Inferior parietal cortex (tissue), 1 donor: ENCODE measurements at regions not wholly inside any gene's neighbourhood (a gene's known extent, or its start where the extent isn't known, plus 50 kb on each side); places are given as distances from the start of the nearest gene placed in this dataset.
"Not testable (repeated sequence)": the region's sequence is repeated elsewhere in the genome, so short reads cannot be mapped to it uniquely, and the experiment has no call there.

Source experiments
- DNase-seq: peaks from one replicate; pipeline ENCODE4 v3.0.0-alpha.2; 2016; ENCODE audit errors: extremely low spot score

GRCh38 chr4:79217025-79217424 is 108.8 kb downstream of the NAA11 start:
- no peak for DNase-seq

DNA sequence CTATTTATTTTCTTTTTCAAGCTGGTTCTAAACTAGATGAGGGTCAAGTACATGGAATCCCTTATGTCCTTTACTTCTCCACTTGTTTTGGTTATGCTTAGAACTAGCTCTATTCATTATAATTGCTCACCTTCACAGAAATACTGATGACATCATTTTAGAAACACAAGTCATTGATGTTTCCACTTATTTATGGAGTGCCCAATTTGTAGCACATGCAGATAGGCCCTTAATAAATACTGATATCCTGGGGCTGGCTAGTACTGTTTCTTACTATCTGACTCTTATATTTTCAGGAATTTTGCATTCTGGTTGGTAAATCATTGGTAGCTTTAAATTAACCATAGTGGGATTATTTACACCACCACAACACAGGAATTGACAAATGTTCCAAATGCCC is 112.2 kb downstream of the NAA11 start:
- DNase-seq = no peak

GRCh38 chr4:79213010-79213409 is 112.9 kb downstream of the NAA11 start:
- no peak for DNase-seq

DNA sequence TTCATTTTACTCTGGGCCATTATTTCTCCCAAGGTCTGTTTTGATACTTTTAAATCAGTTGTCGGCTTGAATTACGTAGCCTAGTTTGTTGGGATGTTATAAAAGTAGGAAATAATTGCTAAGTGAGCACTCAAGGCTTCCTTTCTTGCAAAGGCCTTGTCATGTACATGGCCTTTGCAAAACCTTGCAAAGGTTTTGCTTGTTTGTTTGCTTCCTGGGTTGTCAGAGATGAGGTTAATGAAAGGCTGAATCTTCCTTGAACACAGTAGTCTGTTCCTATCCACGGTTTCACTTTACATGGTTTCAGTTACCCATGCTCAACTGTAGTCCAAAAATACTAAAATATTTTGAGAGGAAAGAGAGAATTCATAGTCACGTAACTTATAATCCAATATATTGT is 113.5 kb downstream of the NAA11 start:
- no peak for DNase-seq

GRCh38 chr4:79211490-79211889 is 114.4 kb downstream of the NAA11 start:
- DNase-seq = peak; percentile 35

- DNase-seq = no peak
Measured at GRCh38 chr4:79210636-79211049, 115.2 kb downstream of the NAA11 start.

DNA sequence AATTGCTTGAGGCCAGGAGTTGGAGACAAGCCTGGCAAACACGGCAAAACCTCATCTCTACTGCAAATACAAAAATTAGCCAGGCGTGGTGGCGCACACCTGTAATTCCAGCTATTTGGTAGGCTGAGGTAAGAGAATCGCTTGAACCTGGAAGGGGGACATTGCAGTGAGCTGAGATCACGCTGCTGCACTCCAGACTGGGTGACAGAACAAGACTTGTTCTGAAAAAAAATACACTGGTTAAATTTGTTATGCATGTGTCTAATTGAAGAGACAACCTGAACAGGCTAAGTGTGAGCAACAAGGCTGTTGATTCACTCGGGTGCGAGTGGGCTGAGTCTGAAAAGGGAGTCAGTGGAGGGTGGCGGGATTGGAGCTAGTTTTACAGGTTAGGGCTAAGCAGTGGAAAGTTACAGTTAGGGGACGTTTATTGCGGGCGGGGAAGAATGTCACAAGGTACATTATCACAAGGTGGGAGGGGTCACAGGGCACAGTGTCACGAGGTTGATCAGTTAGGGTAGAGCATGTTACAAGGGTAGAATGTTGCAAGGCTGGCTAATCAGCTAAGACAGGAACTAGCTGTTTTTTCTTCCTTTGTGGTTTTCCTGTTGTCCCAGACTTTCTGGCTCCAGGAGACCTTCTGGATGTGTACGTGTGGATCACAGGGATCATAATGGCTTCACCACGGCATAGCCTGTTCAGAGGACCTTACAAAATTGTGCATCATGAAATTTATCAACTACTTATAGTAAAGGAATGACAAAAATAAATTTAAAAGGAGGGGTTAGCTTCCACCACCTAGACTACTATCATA is 115.8 kb downstream of the NAA11 start:
- peak; percentile 47 for DNase-seq

GRCh38 chr4:79209081-79209480 is 116.8 kb downstream of the NAA11 start:
- no peak for DNase-seq

DNA sequence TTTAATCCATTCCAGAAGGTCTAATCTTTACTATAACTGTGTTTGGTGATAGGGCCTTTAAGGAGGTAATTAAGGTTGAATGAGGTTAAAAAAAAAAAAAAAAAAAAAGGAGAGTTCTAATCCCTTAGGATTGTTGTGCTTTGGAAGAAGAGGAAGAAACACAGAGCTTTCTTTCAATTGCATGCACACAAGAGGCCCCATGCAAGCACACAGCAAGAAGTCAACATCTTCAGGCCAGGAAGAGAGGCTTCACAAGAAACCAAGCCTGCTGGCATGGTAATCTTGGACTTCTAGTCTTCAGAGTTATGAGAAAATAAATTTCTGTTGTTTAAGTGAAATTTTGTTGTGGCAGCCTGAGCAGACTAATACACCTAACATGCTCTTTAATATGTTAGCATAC is 118.6 kb downstream of the NAA11 start:
- no peak for DNase-seq

DNA sequence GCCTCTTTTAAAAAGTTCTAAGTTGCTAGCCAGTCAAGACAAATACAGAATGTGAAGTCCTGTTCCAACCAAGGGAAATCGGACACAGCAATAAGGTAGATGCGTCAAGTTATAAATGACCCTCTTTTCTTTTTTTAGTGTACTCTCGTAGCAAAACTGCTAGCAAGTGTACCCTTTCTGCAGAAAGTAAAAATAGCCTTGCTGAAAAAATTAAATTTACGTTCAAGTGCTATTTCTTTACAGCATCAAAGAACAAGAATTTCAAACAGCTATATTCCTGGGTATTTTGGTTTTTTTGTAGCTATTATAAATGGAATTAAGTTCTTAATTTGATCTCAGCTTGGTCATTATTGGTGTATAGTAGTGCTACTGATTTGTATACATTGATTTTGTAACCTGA is 119.2 kb downstream of the NAA11 start:
- no peak for DNase-seq

GRCh38 chr4:79205121-79205520 is 120.7 kb downstream of the NAA11 start:
- DNase-seq = no peak

GRCh38 chr4:79201971-79202370 is 123.9 kb downstream of the NAA11 start:
- DNase-seq = no peak

GRCh38 chr4:79199743-79200142 is 126.1 kb downstream of the NAA11 start:
- DNase-seq = no peak

GRCh38 chr4:79198951-79199587 is 126.8 kb downstream of the NAA11 start:
- DNase-seq = peak; percentile 20

DNA sequence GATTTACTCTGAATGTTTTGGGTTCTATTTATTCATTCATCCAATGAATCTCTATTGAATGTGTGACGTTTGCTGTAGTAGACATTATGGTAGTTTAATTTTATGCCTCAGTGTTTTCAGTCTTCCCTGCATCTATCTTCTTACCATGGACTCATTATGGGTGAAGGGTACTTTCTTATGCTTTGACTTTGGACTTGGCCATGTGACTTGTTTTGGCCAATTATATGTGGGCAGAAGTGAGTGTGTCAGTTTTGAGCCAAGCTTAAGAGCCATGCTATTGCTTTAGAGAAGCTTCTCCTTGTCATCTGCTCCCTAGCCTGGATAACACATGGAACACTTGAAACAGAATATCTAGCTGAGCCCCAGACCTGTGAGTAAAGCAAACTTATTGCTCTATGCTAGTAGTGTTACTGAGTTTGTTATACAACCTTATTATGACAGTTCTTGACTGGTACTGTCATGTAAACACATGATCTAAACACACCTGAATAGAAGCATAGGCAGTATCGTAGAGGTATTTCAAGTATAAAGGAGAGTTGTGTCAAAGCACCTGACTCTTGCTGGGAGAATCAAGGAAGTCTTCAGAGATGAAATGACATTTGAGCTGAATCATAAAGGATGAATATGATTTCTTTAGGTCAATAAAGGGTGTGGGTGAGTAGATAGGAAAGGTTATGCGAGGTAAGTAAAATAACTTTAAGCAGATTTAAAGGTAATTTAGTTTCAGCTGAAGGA is 128.4 kb downstream of the NAA11 start:
- no peak for DNase-seq

GRCh38 chr4:79191292-79191691 is 134.6 kb downstream of the NAA11 start:
- not testable (repeated sequence) for DNase-seq

- no peak for DNase-seq
Measured at GRCh38 chr4:79185526-79186045, 140.3 kb downstream of the NAA11 start.

- no peak for DNase-seq
Measured at GRCh38 chr4:79184476-79184875, 141.4 kb downstream of the NAA11 start.

- DNase-seq = no peak
Measured at GRCh38 chr4:79182209-79182608, 143.7 kb downstream of the NAA11 start.

- no peak for DNase-seq
Measured at GRCh38 chr4:79181190-79181589, 144.7 kb downstream of the NAA11 start.

GRCh38 chr4:79178760-79179159 is 147.1 kb downstream of the NAA11 start:
- no peak for DNase-seq

GRCh38 chr4:79177388-79177787 is 148.5 kb downstream of the NAA11 start:
- DNase-seq = no peak
